HepG2 (cell line): ENCODE measurements at regions not wholly inside any gene's neighbourhood (a gene's known extent, or its start where the extent isn't known, plus 50 kb on each side); places are given as distances from the start of the nearest gene placed in this dataset.

Source experiments
- ATAC-seq: fragments of 200-7000 bp; cut with Tn5 transposase; 3 replicates; pipeline ENCODE4 v1.9.1; 2020; ENCODE audit warnings: mild to moderate bottlenecking, moderate library complexity
- BruUV-seq: library from RNA; stranded (reverse); fragments of 400-500 nt; replicated peaks from 2 replicates; lab custom pipeline; 2021; lab: Mats Ljungman, UMichigan
- CTCF ChIA-PET: fragments of 300-600 bp; formaldehyde crosslinking; extraction: SDS; loops from one replicate; lab custom pipeline; 2021; ENCODE audit warnings: low total read pairs, inconsistent platforms, low intra/inter-chr PET ratio; lab: Yijun Ruan, JAX
- POLR2A ChIA-PET: fragments of 350-600 bp; sonication (Branson Sonifier 250); formaldehyde crosslinking; loops from one replicate; lab custom pipeline; 2020; ENCODE audit warnings: antibody characterized with exemption, inconsistent platforms; lab: Yijun Ruan, JAX
- DNase-seq: peaks from one replicate; pipeline ENCODE4 v3.0.0-alpha.2; 2015; ENCODE audit warnings: low spot score
- FAIRE-seq: peaks from 3 replicates; lab custom pipeline; 2011; peaks lifted over from hg19 to GRCh38; lab: Jason Lieb, UNC
- H2AFZ ChIP-seq: one replicate; pipeline ENCODE4 v1.6.1; 2011; ENCODE audit warnings: low read length, inconsistent platforms
- H3K27ac ChIP-seq: fragments of 300-600 bp; 3 replicates; pipeline ENCODE4 v1.8.0; 2011; ENCODE audit warnings: mixed run types, mild to moderate bottlenecking, mixed read lengths, low read length, inconsistent platforms; ENCODE audit not compliant: insufficient read depth; ENCODE audit errors: extremely low read length
- H3K27me3 ChIP-seq, 2 experiments: fragments of 200-600 bp in 1 of 2; 2 replicates in 1 of 2; 3 replicates in 1 of 2; pipeline versions ENCODE4 v1.6.0 to v1.8.0; 2011; ENCODE audit warnings: low read length in 2 of 2, mild to moderate bottlenecking in 2 of 2, moderate library complexity in 2 of 2, inconsistent platforms in 1 of 2; ENCODE audit not compliant: insufficient read depth in 2 of 2, control insufficient read depth in 1 of 2
- H3K36me3 ChIP-seq, 2 experiments: fragments of 200-600 bp in 1 of 2; replicated peaks in 1 of 2; 2 replicates in 1 of 2; 3 replicates in 1 of 2; pipeline versions ENCODE4 v1.5.1 to v1.8.0; 2011; ENCODE audit warnings: low read length in 2 of 2, inconsistent platforms in 1 of 2; ENCODE audit not compliant: insufficient read depth in 2 of 2, control insufficient read depth in 1 of 2
- H3K4me1 ChIP-seq: 2 replicates; pipeline ENCODE4 v1.5.1; 2012; ENCODE audit warnings: low read length, inconsistent platforms; ENCODE audit not compliant: insufficient read depth
- H3K4me2 ChIP-seq: 2 replicates; pipeline ENCODE4 v1.6.0; 2011; ENCODE audit warnings: low read depth, low read length, inconsistent platforms
- H3K4me3 ChIP-seq, 3 experiments: fragments of 200-600 bp in 1 of 3; sonication (generic), shearing (Covaris generic) in 1 of 3; replicated peaks in 1 of 3; 2 replicates each; pipeline ENCODE4 v1.5.1; 2011 to 2016; ENCODE audit warnings: low read length in 3 of 3, inconsistent platforms in 2 of 3, low read depth in 2 of 3, mild to moderate bottlenecking in 2 of 3, control low read depth in 1 of 3, mixed read lengths in 1 of 3; ENCODE audit not compliant: insufficient read depth in 1 of 3
- H3K79me2 ChIP-seq: one replicate; pipeline ENCODE4 v1.6.1; 2011; ENCODE audit warnings: low read length, inconsistent platforms; ENCODE audit not compliant: insufficient read depth
- H3K9ac ChIP-seq: 2 replicates; pipeline ENCODE4 v1.6.0; 2011; ENCODE audit warnings: mild to moderate bottlenecking, low read depth, low read length, inconsistent platforms; ENCODE audit not compliant: insufficient read depth
- H3K9me3 ChIP-seq: 2 replicates; pipeline ENCODE4 v1.5.1; 2012; ENCODE audit warnings: mild to moderate bottlenecking, low read length
- H4K20me1 ChIP-seq: 2 replicates; pipeline ENCODE4 v1.6.0; 2011; ENCODE audit warnings: inconsistent platforms, mild to moderate bottlenecking, low read length, moderate library complexity; ENCODE audit not compliant: insufficient read depth
- CENPBD1 ChIP-seq: sonication (generic); formaldehyde crosslinking; IDR thresholded peaks from 2 replicates; pipeline ENCODE4 v1.8.0; 2022; ENCODE audit warnings: missing genetic modification reagents, low read depth, mild to moderate bottlenecking, borderline replicate concordance
- CSRNP1 ChIP-seq: sonication (generic); formaldehyde crosslinking; IDR thresholded peaks from 2 replicates; pipeline ENCODE4 v1.8.1; 2023; ENCODE audit warnings: mild to moderate bottlenecking, missing genetic modification reagents
- EHMT2 ChIP-seq: fragments of 200-600 bp; sonication (generic); IDR thresholded peaks from 2 replicates; pipeline ENCODE4 v1.7.0; 2017; ENCODE audit warnings: antibody characterized with exemption, low read depth, low read length, borderline replicate concordance
- FIP1L1 ChIP-seq: fragments of 200-400 bp; formaldehyde crosslinking; IDR thresholded peaks from 2 replicates; pipeline ENCODE4 v1.6.1; 2018; ENCODE audit warnings: low read depth, mild to moderate bottlenecking, low read length, moderate library complexity, borderline replicate concordance; ENCODE audit not compliant: insufficient read depth
- FOXA1 ChIP-seq, 2 experiments: fragments of 450-650 bp in 1 of 2; sonication (generic) in 1 of 2; formaldehyde crosslinking in 1 of 2; IDR thresholded peaks; 2 replicates each; pipeline versions ENCODE4 v1.4.0 to v1.6.1; 2016 to 2020; ENCODE audit warnings: missing genetic modification reagents in 1 of 2
- HMG20A ChIP-seq: IDR thresholded peaks from 2 replicates; pipeline ENCODE4 v1.6.1; 2016; ENCODE audit warnings: borderline replicate concordance
- IKZF5 ChIP-seq: IDR thresholded peaks from 2 replicates; pipeline ENCODE4 v1.6.1; 2018; ENCODE audit warnings: missing genetic modification reagents, mild to moderate bottlenecking, missing compliant biosample characterization
- MAFK ChIP-seq, 2 experiments: IDR thresholded peaks in 1 of 2; conservative IDR thresholded peaks in 1 of 2; 2 replicates each; pipeline ENCODE4 v1.6.1; 2011; ENCODE audit warnings: improper control_type of control experiment in 2 of 2, low read length in 2 of 2
- MEIS2 ChIP-seq: sonication (generic); formaldehyde crosslinking; IDR thresholded peaks from 2 replicates; pipeline ENCODE4 v1.9.0; 2021; ENCODE audit warnings: mild to moderate bottlenecking, missing genetic modification reagents
- PBX3 ChIP-seq: sonication (generic); formaldehyde crosslinking; IDR thresholded peaks from 2 replicates; pipeline ENCODE4 v1.8.1; 2023; ENCODE audit warnings: missing genetic modification reagents, inconsistent platforms, borderline replicate concordance
- SMAD3 ChIP-seq: sonication (generic); formaldehyde crosslinking; IDR thresholded peaks from 2 replicates; pipeline ENCODE4 v1.4.0; 2020; ENCODE audit warnings: missing genetic modification reagents
- SMAD9 ChIP-seq: sonication (generic); formaldehyde crosslinking; IDR thresholded peaks from 2 replicates; pipeline ENCODE4 v1.5.1; 2020; ENCODE audit warnings: mild to moderate bottlenecking, missing genetic modification reagents
- ZNF34 ChIP-seq: sonication (generic); formaldehyde crosslinking; IDR thresholded peaks from 2 replicates; pipeline ENCODE4 v1.4.0; 2020; ENCODE audit warnings: mild to moderate bottlenecking, missing genetic modification reagents, borderline replicate concordance
- ZNF430 ChIP-seq: sonication (generic); formaldehyde crosslinking; IDR thresholded peaks from 2 replicates; pipeline ENCODE4 v1.9.0; 2021; ENCODE audit warnings: mild to moderate bottlenecking, missing genetic modification reagents
- ZNF704 ChIP-seq: sonication (generic); formaldehyde crosslinking; IDR thresholded peaks from 2 replicates; pipeline ENCODE4 v1.8.1; 2023; ENCODE audit warnings: mild to moderate bottlenecking, inconsistent platforms, moderate library complexity, missing genetic modification reagents, borderline replicate concordance
- ZNF878 ChIP-seq: sonication (generic); formaldehyde crosslinking; IDR thresholded peaks from 2 replicates; pipeline ENCODE4 v1.8.1; 2023; ENCODE audit warnings: mild to moderate bottlenecking, missing genetic modification reagents, moderate library complexity
- WGBS: methylation state at CpG from one replicate; pipeline ENCODE4 v1.1.6; 2017; ENCODE audit warnings: low lambda C conversion rate; 5-methylcytosine and 5-hydroxymethylcytosine counted together
- in situ Hi-C: cut with HindIII; loops from 2 replicates; pipeline ENCODE4 v1.10.0; 2017; ENCODE audit warnings: low pct_unique_long_range_greater_than_20kb; ENCODE audit not compliant: extremely low pct_ligation_motif_present
- intact Hi-C: fragments of 100-400 bp; cut with micrococcal nuclease; formaldehyde crosslinking; loops from one replicate; pipeline ENCODE4 v1.10.0; 2022; ENCODE audit not compliant: unreplicated experiment

DNA sequence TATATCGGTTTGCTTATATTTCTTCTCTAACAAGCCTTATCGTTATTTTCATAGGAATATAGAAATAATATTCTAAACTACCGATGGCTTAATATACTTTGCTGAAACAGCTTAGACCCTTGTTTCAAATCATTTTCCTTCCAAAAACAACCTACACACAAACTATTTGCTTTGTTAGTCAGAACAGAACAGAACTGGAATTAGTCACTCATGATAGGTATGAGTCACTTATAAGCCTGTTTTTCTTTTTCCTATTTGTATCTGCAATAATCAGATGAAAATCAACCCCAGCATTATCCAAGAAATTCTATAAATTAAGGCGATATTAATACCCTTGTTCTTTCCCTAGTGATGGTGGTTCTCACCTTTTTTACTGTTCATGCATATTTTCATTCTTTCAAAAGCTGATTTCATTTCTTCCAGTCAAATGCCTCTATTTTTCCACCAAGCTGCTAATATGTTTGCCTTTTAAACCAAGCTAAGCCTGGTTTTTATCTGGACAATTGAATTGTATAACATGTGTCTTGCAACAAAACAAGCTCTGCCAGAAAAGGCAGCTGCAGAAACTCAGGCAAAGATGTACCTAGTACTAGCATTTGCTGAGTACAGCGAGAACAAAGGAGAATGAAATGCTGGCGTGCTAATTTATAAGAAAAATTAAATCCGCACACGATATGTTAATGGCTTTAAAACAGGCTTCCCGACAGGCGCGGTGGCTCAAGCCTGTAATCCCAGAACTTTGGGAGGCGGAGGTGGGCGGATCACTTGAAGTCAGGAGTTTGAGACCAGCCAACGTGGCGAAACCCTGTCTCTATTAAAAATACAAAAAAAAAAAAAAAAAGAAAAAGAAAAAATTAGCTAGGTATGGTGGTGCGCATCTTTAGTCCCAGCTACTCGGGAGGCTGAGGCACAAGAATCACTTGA lies 1418.2 kb downstream of the AACS start (continued):
- no peak for TF ChIP-seq CSRNP1
- TF ChIP-seq SMAD9 (CRISPR knock-in tag), result no peak
- TF ChIP-seq PBX3, result no peak
- no peak for TF ChIP-seq IKZF5 (CRISPR knock-in tag)
- TF ChIP-seq SMAD3 (CRISPR knock-in tag), result no peak
- TF ChIP-seq MAFK (conservative IDR thresholded peaks at IDR 0.05 in 1 of 2, IDR thresholded peaks at IDR 0.05 in 1 of 2; ENCODE audit: low read length in 2 of 2), result no peak

GRCh38 chr12:126487431-126487980 lies 1422.3 kb downstream of the AACS start:
- Histone ChIP-seq H3K36me3 (no peaks in the 10 kb centered on the region), H3K4me2 (no peak overlapping the region), H3K27ac (no peak overlapping the region), H3K27me3 (no peaks in the 10 kb centered on the region), H3K79me2 (no peaks in the 10 kb centered on the region), H4K20me1 (no peaks in the 10 kb centered on the region), H2AFZ (no peak overlapping the region), H3K4me3 (no peak overlapping the region), H3K9me3 (peaks cover 84% of the 10 kb centered on the region), H3K9ac (no peak overlapping the region), H3K4me1 (no peaks in the 10 kb centered on the region)
- FAIRE-seq, result no peak
- in situ Hi-C loops, result no loop called here
- no peak for DNase-seq
- no TSS peak for BruUV-seq
- ChIA-PET POLR2A (no interaction called here), CTCF (no interaction called here)
- intact Hi-C loops, result no loop called here
- ATAC-seq, result no peak
- WGBS, result 50% methylated on average over 4 of the region's 4 CpGs
- TF ChIP-seq CENPBD1 (CRISPR knock-in tag) (no peak), FOXA1 (IDR thresholded peaks at IDR 0.05) (no peak), FOXA1 (CRISPR knock-in tag; IDR thresholded peaks at IDR 0.05) (no peak), EHMT2 (no peak), ZNF704 (no peak), ZNF34 (CRISPR knock-in tag) (no peak), HMG20A (CRISPR knock-in tag) (no peak), MEIS2 (CRISPR knock-in tag) (no peak), ZNF878 (CRISPR knock-in tag) (no peak), ZNF430 (CRISPR knock-in tag) (no peak), FIP1L1 (no peak)
